GM13977 (cell line): ENCODE measurements at regions not wholly inside any gene's neighbourhood (a gene's known extent, or its start where the extent isn't known, plus 50 kb on each side); places are given as distances from the start of the nearest gene placed in this dataset.

Experiments used
- DNase-seq: peaks from one replicate; pipeline ENCODE4 v3.0.0; 2012; ENCODE audit warnings: low spot score
- CTCF ChIP-seq: IDR thresholded peaks from 2 replicates; pipeline ENCODE4 v1.5.1; 2012; ENCODE audit warnings: mild to moderate bottlenecking, control low read depth; ENCODE audit not compliant: insufficient read depth; ENCODE audit errors: extremely low read depth, missing control alignments
- in situ Hi-C: fragments of 300-500 bp; cut with MboI; formaldehyde crosslinking; loops from one replicate; pipeline ENCODE4 v1.12.0; 2022; ENCODE audit warnings: low sequenced_read_pairs, low pct_unique_long_range_greater_than_20kb, mixed read lengths, inconsistent platforms; ENCODE audit not compliant: unreplicated experiment

GRCh38 chr4:138899999-138900398 lies 115.6 kb upstream of the NOCT start:
- no peak for TF ChIP-seq CTCF
- no peak for DNase-seq
- in situ Hi-C loops, result no loop called here

GRCh38 chr4:138898282-138898681 lies 117.3 kb upstream of the NOCT start:
- in situ Hi-C loops, result no loop called here
- no peak for DNase-seq
- TF ChIP-seq CTCF, result no peak

GRCh38 chr4:138897811-138898226 lies 117.8 kb upstream of the NOCT start:
- no peak for DNase-seq
- in situ Hi-C loops, result no loop called here
- TF ChIP-seq CTCF, result no peak

- in situ Hi-C loops, result no loop called here
- no peak for DNase-seq
- TF ChIP-seq CTCF, result no peak
These were observed 120.9 kb upstream of the NOCT start for GRCh38 chr4:138894709-138895108.

GRCh38 chr4:138894011-138894410 lies 121.6 kb upstream of the NOCT start:
- no peak for TF ChIP-seq CTCF
- in situ Hi-C loops, result no loop called here
- no peak for DNase-seq

- peak; percentile 25 for DNase-seq
- in situ Hi-C loops, result no loop called here
- TF ChIP-seq CTCF, result no peak
These were observed 122.8 kb upstream of the NOCT start for GRCh38 chr4:138892483-138893407.
